ENCODE measurements at regions not wholly inside any gene's neighbourhood (a gene's known extent, or its start where the extent isn't known, plus 50 kb on each side); places are given as distances from the start of the nearest gene placed in this dataset. TPM values are rescaled to one million over a fixed set of nuclear protein-coding genes. Genes with fewer than 3 reads are reported as not detected.

- no peaks in the 10 kb centered on the region for H3K4me1 ChIP-seq (ENCODE audit: insufficient read depth)
- H3K27me3 ChIP-seq: no peaks in the 10 kb centered on the region
- no peaks in the 10 kb centered on the region for H3K36me3 ChIP-seq
- 69 to 78% (median 73%) methylated on average over 11 of the region's 11 CpGs for WGBS, 3 donors
- intact Hi-C loops (cut with DNase I): no loop called here
- no peak for DNase-seq
- no peak for TF ChIP-seq POLR2A (IDR thresholded peaks at IDR 0.05)
- no peak for TF ChIP-seq CTCF (IDR thresholded peaks at IDR 0.05)
- no peak for TF ChIP-seq EP300 (IDR thresholded peaks at IDR 0.05)
- H3K27ac ChIP-seq: no peak overlapping the region
- H3K4me3 ChIP-seq: no peak overlapping the region
- H3K9me3 ChIP-seq: no peaks in the 10 kb centered on the region
Measured at GRCh38 chr2:180061085-180061484, 54.0 kb upstream of the CWC22 start.

GRCh38 chr2:180058993-180059392 lies 51.9 kb upstream of the CWC22 start:
- TF ChIP-seq POLR2A (IDR thresholded peaks at IDR 0.05): no peak
- TF ChIP-seq EP300 (IDR thresholded peaks at IDR 0.05): no peak
- no peak for TF ChIP-seq CTCF (IDR thresholded peaks at IDR 0.05)
- intact Hi-C loops (cut with DNase I): no loop called here
- Histone ChIP-seq H3K4me1 (ENCODE audit: insufficient read depth) (no peaks in the 10 kb centered on the region), H3K27ac (no peak overlapping the region), H3K4me3 (no peak overlapping the region), H3K36me3 (no peaks in the 10 kb centered on the region), H3K27me3 (no peaks in the 10 kb centered on the region), H3K9me3 (no peaks in the 10 kb centered on the region)
- 89 to 90% (median 89%) methylated on average over 4 of the region's 4 CpGs for WGBS, 3 donors
- no peak for DNase-seq

- Histone ChIP-seq H3K36me3 (no peaks in the 10 kb centered on the region), H3K27ac (no peak overlapping the region), H3K4me1 (ENCODE audit: insufficient read depth) (no peaks in the 10 kb centered on the region), H3K4me3 (no peak overlapping the region), H3K27me3 (no peaks in the 10 kb centered on the region), H3K9me3 (no peaks in the 10 kb centered on the region)
- TF ChIP-seq POLR2A (IDR thresholded peaks at IDR 0.05) (no peak), EP300 (IDR thresholded peaks at IDR 0.05) (no peak)
- 71 to 86% (median 77%) methylated on average over 10 of the region's 10 CpGs for WGBS, 3 donors
- intact Hi-C loops (cut with DNase I): no loop called here
- no peak for DNase-seq
Measured at GRCh38 chr2:180057706-180058412, 50.8 kb upstream of the CWC22 start.

Small RNA genes lying in the stretch of these regions (small RNA-seq; reads per million reads assigned to genes)
- not detected for gene AC012669.1
